HAP-1 (cell line): ENCODE measurements at regions not wholly inside any gene's neighbourhood (a gene's known extent, or its start where the extent isn't known, plus 50 kb on each side); places are given as distances from the start of the nearest gene placed in this dataset.
A peak's percentile ranks its signal among the peaks of the same experiment; 100 is the strongest.

Experiments used
- DNase-seq, 2 experiments: peaks; one replicate each; pipeline ENCODE4 v3.0.0-alpha.2; 2016 to 2020; ENCODE audit warnings: low spot score in 2 of 2
- H3K27me3 ChIP-seq: fragments of 250-450 bp; sonication (Bioruptor Pico); 2 replicates; pipeline ENCODE4 v1.5.1; 2020; ENCODE audit warnings: low read depth, mild to moderate bottlenecking, moderate library complexity
- H3K36me3 ChIP-seq: fragments of 250-450 bp; sonication (Bioruptor Pico); replicated peaks from 2 replicates; pipeline ENCODE4 v1.5.1; 2020; ENCODE audit warnings: mild to moderate bottlenecking
- H3K4me1 ChIP-seq: fragments of 250-450 bp; sonication (Bioruptor Pico); 2 replicates; pipeline ENCODE4 v1.5.1; 2020; ENCODE audit warnings: mild to moderate bottlenecking
- H3K4me3 ChIP-seq: fragments of 250-450 bp; sonication (Bioruptor Pico); 2 replicates; pipeline ENCODE4 v1.5.1; 2020; ENCODE audit warnings: mild to moderate bottlenecking, moderate library complexity
- H3K9me3 ChIP-seq: fragments of 250-450 bp; sonication (Bioruptor Pico); 2 replicates; pipeline ENCODE4 v1.5.1; 2020; ENCODE audit warnings: mild to moderate bottlenecking, moderate library complexity
- in situ Hi-C: fragments of 300-500 bp; cut with MboI; formaldehyde crosslinking; loops from 3 replicates; pipeline ENCODE4 v1.14.3; 2020; ENCODE audit warnings: low sequenced_read_pairs, inconsistent platforms, mixed read lengths

DNA sequence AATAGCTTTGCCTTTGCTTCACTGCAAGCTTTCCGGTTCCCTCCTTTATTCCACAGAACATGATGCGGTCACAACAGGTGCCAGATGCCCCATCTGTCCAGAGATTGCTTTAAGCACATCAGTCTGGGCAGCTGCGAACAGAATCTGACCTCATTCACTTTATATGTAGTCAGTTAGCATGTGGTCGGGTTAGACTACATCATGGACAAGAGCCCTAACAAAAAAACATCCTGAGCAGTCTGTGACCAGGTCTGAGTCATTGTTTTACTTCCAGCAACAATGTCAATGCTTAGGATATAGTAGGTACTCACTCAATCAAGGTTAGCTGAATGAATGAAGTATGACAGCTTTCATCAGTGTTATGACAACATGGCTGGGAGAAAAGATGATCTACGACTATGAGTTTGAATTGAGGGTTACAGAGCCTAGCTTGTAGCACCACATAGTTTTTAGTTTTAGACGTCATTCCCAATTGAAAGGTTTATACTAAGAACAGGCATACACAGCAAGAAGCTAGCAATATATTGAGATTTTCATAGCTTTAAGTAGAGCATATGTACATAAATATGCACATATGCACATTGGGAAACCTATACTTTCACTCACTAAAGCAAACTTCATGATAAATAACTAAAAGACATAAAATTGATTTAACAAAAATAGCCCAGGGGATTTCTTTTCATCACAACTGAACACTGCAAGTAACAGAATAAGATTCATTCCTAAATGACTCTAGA lies 64.2 kb upstream of the TMCC3 start:
- no peaks in the 10 kb centered on the region for H3K27me3 ChIP-seq
- H3K9me3 ChIP-seq = no peaks in the 10 kb centered on the region
- H3K36me3 ChIP-seq = no peaks in the 10 kb centered on the region
- H3K4me3 ChIP-seq = no peak overlapping the region
- DNase-seq = no peak
- in situ Hi-C loops = no loop called here
- H3K4me1 ChIP-seq = peaks cover 5% of the 10 kb centered on the region

DNA sequence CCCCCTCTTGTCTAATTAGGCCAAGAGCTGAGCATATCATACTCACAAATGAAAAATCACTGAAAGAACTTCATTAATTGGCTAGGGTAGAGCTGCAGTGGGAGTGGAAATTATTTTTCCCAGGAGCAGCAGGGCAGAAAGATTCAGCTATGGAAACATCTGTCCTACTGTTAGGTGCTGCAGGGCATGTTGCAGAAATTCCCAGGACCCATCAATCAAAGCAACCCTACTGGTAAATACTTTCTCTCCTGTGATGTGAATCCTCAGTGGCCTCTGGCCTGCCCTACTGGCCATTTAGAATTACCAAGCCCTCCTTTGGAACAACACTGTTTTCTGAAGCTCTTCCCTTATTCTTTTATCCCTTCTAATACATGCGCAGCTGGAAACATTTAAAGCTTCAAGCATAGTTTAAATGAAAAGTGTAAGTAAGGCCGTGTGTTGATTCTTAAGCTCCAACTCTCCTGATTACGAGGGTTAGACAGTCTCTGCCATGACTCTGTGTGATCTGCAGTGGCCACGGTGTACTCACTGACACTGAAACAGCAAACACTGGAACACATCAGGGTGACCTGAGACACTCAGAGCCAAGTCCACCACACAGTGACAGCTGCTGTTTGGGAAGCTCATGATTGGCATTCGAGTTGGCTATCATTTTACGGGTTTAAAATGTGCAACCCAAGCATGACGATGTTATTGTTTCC lies 62.6 kb upstream of the TMCC3 start:
- in situ Hi-C loops = no loop called here
- no peaks in the 10 kb centered on the region for H3K27me3 ChIP-seq
- DNase-seq = no peak
- H3K9me3 ChIP-seq = no peaks in the 10 kb centered on the region
- no peak overlapping the region for H3K4me3 ChIP-seq
- H3K36me3 ChIP-seq = no peaks in the 10 kb centered on the region; the same call in 1 of the 2 replicates
- peaks cover 21% of the 10 kb centered on the region for H3K4me1 ChIP-seq

- Histone ChIP-seq H3K4me3 (no peak overlapping the region), H3K4me1 (peaks cover 21% of the 10 kb centered on the region), H3K9me3 (no peaks in the 10 kb centered on the region), H3K36me3 (no peaks in the 10 kb centered on the region; the same call in 1 of the 2 replicates), H3K27me3 (no peaks in the 10 kb centered on the region)
- in situ Hi-C loops = no loop called here
- DNase-seq = peak in 1 of 2 experiments; percentile 51
Measured at GRCh38 chr12:94710933-94711332, 60.6 kb upstream of the TMCC3 start.

DNA sequence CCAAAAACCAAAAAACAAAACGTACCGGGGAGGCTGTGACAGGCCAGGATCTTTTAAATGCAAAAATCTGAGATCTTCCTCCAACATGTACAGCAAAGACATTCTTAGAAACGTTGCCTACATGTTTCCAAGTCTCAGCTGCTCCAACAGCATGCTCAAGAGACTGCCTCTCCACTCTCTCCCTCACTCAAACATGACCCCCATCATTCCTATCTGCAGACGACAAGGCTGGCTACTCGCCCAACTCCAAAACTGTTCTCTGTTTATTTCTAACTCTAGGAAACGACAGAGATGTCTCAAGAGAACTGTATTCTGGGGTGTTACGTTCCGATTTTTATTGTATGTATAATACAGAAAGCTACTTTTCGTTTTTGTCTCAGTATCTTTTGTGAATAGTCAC lies 57.5 kb upstream of the TMCC3 start:
- Histone ChIP-seq H3K4me1 (peaks cover 40% of the 10 kb centered on the region), H3K9me3 (no peaks in the 10 kb centered on the region), H3K4me3 (no peak overlapping the region), H3K27me3 (no peaks in the 10 kb centered on the region), H3K36me3 (no peaks in the 10 kb centered on the region; the same call in 1 of the 2 replicates)
- peak in 1 of 2 experiments; percentile 23 for DNase-seq
- in situ Hi-C loops = no loop called here

DNA sequence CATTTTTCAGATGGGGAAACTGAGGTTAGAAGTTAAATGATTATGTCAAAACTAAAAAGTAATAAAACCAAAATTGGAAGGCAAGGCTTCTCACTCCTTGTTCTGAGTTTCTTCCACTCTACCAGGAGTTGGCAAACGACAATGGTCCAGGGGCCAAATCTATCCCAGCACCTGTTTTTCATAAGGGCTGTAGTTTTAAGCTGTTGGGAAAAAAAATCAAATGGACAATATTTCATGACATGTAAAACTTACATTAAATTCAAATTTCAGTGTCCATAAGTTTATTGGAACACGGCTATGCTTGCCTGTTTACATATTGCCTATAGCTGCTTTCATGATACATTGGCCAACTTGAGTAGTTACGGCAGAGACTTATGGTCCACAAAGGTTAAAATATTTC lies 56.7 kb upstream of the TMCC3 start:
- no peaks in the 10 kb centered on the region for H3K9me3 ChIP-seq
- H3K36me3 ChIP-seq = no peaks in the 10 kb centered on the region; the same call in 1 of the 2 replicates
- no peak for DNase-seq
- in situ Hi-C loops = no loop called here
- H3K4me3 ChIP-seq = no peak overlapping the region
- H3K4me1 ChIP-seq = peaks cover 40% of the 10 kb centered on the region
- no peaks in the 10 kb centered on the region for H3K27me3 ChIP-seq

GRCh38 chr12:94706250-94706661 lies 55.9 kb upstream of the TMCC3 start:
- H3K4me1 ChIP-seq = peaks cover 40% of the 10 kb centered on the region
- in situ Hi-C loops = no loop called here
- H3K9me3 ChIP-seq = no peaks in the 10 kb centered on the region
- no peaks in the 10 kb centered on the region; the same call in 1 of the 2 replicates for H3K36me3 ChIP-seq
- H3K4me3 ChIP-seq = no peak overlapping the region
- no peaks in the 10 kb centered on the region for H3K27me3 ChIP-seq
- DNase-seq = no peak

DNA sequence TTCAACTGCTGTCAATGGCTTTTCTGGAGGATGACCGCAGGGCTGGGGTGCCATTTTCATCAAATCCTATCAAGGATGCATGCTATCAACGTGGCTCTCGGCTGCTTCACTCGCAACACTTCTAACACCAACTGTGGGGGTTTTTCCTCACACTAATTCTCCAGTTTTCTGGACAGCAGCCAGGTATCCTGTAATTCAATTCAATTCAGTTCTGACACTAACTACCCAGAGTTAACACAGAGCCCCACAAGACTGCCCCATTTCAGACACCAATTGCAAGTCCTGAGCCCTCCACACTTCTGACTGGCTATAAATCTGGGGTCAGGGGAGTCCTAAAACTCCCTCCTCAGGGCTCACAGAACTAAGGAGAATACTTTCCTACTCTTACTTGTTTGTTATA lies 55.3 kb upstream of the TMCC3 start:
- H3K36me3 ChIP-seq = no peaks in the 10 kb centered on the region; the same call in 1 of the 2 replicates
- DNase-seq = no peak
- no peaks in the 10 kb centered on the region for H3K9me3 ChIP-seq
- H3K4me1 ChIP-seq = peaks cover 40% of the 10 kb centered on the region
- H3K27me3 ChIP-seq = no peaks in the 10 kb centered on the region
- in situ Hi-C loops = no loop called here
- H3K4me3 ChIP-seq = no peak overlapping the region

DNA sequence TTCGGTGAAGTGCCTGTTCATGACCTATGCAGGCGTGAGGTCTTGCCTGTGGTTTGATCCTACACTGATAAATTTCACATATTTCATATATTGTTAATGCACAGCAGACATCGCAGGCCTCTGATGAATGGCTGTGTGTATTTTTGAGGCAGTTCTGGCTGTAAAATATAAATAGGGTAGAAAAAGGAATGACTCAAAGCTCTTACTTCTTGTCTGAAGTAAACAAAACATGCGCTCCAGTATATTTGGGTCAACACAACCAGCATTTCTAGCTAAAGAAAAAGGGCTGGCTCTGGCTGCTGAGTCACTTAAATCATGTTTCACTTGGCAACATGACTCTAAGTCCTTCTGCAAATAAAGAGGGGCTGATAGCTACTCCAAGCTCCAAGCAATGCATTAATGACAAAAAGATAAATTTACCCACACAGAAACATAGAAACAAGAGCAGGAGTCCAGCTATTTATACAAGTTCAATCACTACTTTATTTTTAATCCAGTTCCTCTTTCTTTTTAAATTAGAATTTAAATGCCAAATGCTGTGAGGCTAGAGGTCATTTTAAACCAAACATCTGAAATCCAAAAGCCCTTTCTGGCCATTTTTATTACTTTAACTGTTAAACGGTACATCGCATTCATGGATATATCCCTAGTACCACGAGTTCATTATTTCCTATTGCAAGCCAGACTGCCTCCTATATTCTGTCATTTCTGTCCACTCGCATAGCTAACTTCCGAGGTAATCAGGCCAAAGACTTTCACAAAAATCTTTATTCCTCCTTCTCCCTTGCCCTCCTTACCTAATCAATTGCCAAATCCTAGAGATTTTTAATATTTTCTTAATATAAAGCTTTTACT lies 54.3 kb upstream of the TMCC3 start:
- in situ Hi-C loops = no loop called here
- Histone ChIP-seq H3K9me3 (no peaks in the 10 kb centered on the region), H3K27me3 (no peaks in the 10 kb centered on the region), H3K4me1 (peaks cover 38% of the 10 kb centered on the region), H3K4me3 (no peak overlapping the region), H3K36me3 (no peaks in the 10 kb centered on the region; the same call in 1 of the 2 replicates)
- DNase-seq = peak; percentile 30 to 48

- no peak for DNase-seq
- Histone ChIP-seq H3K4me3 (no peak overlapping the region), H3K27me3 (no peaks in the 10 kb centered on the region), H3K36me3 (no peaks in the 10 kb centered on the region), H3K4me1 (peaks cover 33% of the 10 kb centered on the region), H3K9me3 (no peaks in the 10 kb centered on the region)
- in situ Hi-C loops = no loop called here
Measured at GRCh38 chr12:94702696-94703095, 52.3 kb upstream of the TMCC3 start.

DNA sequence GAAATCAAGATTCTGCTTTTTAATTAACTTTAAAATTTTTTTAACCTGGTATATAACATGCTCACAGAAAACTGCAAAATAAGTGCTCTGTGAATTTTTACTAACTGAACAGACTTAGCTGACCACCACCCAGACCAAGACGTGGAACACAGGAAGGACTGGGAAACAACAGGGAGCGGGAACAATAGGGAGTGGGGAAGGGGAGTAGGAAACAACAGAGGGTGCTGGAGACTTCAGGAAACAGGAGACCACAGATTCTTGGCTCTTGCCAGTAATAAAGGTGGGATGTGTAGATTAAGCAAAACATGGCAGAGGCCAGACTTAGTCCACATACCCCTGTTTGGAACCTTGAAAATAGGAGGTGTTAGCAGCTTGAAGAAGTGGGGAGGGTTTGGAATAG lies 51.4 kb upstream of the TMCC3 start:
- H3K36me3 ChIP-seq = no peaks in the 10 kb centered on the region
- H3K27me3 ChIP-seq = no peaks in the 10 kb centered on the region
- H3K9me3 ChIP-seq = no peaks in the 10 kb centered on the region
- peaks cover 41% of the 10 kb centered on the region for H3K4me1 ChIP-seq
- DNase-seq = no peak
- in situ Hi-C loops = no loop called here
- H3K4me3 ChIP-seq = no peak overlapping the region

- in situ Hi-C loops = no loop called here
- H3K36me3 ChIP-seq = no peaks in the 10 kb centered on the region
Measured at GRCh38 chr12:94700662-94701061, 50.3 kb upstream of the TMCC3 start.

More at GRCh38 chr12:94700662-94701061, 50.3 kb upstream of the TMCC3 start:
- Histone ChIP-seq H3K4me3 (no peak overlapping the region), H3K4me1 (peaks cover 44% of the 10 kb centered on the region), H3K9me3 (no peaks in the 10 kb centered on the region), H3K27me3 (no peaks in the 10 kb centered on the region)
- no peak for DNase-seq
